DMS79 (cell line): ENCODE measurements at regions not wholly inside any gene's neighbourhood (a gene's known extent, or its start where the extent isn't known, plus 50 kb on each side); places are given as distances from the start of the nearest gene placed in this dataset.

Source experiments
- DNase-seq: peaks from one replicate; lab custom pipeline; 2025; lab: John Stamatoyannopoulos, UW

- no peak for DNase-seq
Measured at GRCh38 chr22:48883211-48883960, 944.3 kb downstream of the BRD1 start.

GRCh38 chr22:48882636-48883200, 945.0 kb downstream of the BRD1 start:
- no peak for DNase-seq

- DNase-seq, result no peak
Measured at GRCh38 chr22:48881326-48881980, 946.2 kb downstream of the BRD1 start.

GRCh38 chr22:48880749-48881148, 946.9 kb downstream of the BRD1 start:
- no peak for DNase-seq

- DNase-seq, result no peak
Measured at GRCh38 chr22:48876951-48877350, 950.7 kb downstream of the BRD1 start.

- no peak for DNase-seq
Measured at GRCh38 chr22:48874956-48875355, 952.7 kb downstream of the BRD1 start.

- DNase-seq, result no peak
Measured at GRCh38 chr22:48873191-48873520, 954.5 kb downstream of the BRD1 start.

GRCh38 chr22:48872271-48873190, 955.1 kb downstream of the BRD1 start:
- no peak for DNase-seq

GRCh38 chr22:48871176-48871840, 956.4 kb downstream of the BRD1 start:
- no peak for DNase-seq

- DNase-seq, result no peak
Measured at GRCh38 chr22:48870436-48870835, 957.2 kb downstream of the BRD1 start.

- no peak for DNase-seq
Measured at GRCh38 chr22:48869788-48870187, 957.9 kb downstream of the BRD1 start.

- DNase-seq, result no peak
Measured at GRCh38 chr22:48869161-48869560, 958.5 kb downstream of the BRD1 start.

GRCh38 chr22:48868554-48868953, 959.1 kb downstream of the BRD1 start:
- DNase-seq, result no peak

GRCh38 chr22:48867891-48868290, 959.8 kb downstream of the BRD1 start:
- DNase-seq, result no peak

- DNase-seq, result no peak
Measured at GRCh38 chr22:48866906-48867681, 960.6 kb downstream of the BRD1 start.

GRCh38 chr22:48864748-48865147, 962.9 kb downstream of the BRD1 start:
- no peak for DNase-seq

- no peak for DNase-seq
Measured at GRCh38 chr22:48863965-48864528, 963.6 kb downstream of the BRD1 start.

GRCh38 chr22:48860557-48860956, 967.1 kb downstream of the BRD1 start:
- no peak for DNase-seq

- no peak for DNase-seq
Measured at GRCh38 chr22:48858856-48859255, 968.8 kb downstream of the BRD1 start.

- no peak for DNase-seq
Measured at GRCh38 chr22:48858121-48858520, 969.6 kb downstream of the BRD1 start.
